ENCODE measurements at regions not wholly inside any gene's neighbourhood (a gene's known extent, or its start where the extent isn't known, plus 50 kb on each side); places are given as distances from the start of the nearest gene placed in this dataset.

DNA sequence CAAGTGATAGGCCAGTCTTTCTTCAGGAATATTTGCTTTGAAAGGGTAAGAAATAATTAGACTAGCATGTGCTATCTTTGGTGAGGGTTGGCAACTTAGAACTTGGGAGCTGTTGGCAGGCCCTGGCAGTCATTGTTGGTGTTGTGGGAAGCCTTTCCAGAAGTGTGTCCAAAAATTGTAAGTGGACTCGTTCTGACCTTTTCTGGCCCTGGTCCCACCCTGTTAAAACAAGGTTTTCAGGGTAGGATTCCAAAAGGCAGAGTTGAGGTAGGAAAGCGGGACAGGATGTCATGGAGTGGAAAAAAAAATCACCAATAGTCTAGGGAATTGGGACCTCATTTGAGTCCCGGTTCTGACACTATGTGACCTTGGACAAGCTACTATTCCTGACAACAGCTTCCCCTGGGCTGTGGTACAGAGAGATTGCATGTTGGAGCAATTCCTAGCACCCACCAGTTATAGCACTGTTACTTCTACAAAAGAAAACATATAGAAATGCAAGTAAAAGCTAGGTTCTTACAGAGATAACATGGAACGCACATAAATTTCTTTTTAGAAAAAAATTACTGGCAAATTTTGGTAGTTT is 299.3 kb upstream of the DDI1 start:
- TF ChIP-seq, protein P1, sequence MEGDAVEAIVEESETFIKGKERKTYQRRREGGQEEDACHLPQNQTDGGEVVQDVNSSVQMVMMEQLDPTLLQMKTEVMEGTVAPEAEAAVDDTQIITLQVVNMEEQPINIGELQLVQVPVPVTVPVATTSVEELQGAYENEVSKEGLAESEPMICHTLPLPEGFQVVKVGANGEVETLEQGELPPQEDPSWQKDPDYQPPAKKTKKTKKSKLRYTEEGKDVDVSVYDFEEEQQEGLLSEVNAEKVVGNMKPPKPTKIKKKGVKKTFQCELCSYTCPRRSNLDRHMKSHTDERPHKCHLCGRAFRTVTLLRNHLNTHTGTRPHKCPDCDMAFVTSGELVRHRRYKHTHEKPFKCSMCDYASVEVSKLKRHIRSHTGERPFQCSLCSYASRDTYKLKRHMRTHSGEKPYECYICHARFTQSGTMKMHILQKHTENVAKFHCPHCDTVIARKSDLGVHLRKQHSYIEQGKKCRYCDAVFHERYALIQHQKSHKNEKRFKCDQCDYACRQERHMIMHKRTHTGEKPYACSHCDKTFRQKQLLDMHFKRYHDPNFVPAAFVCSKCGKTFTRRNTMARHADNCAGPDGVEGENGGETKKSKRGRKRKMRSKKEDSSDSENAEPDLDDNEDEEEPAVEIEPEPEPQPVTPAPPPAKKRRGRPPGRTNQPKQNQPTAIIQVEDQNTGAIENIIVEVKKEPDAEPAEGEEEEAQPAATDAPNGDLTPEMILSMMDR (IDR thresholded peaks at IDR 0.05) = no peak
- TF ChIP-seq POLR2AphosphoS5 (IDR thresholded peaks at IDR 0.05; ENCODE audit: low read depth, low read length) = no peak
